GM21381 (cell line): ENCODE measurements at regions not wholly inside any gene's neighbourhood (a gene's known extent, or its start where the extent isn't known, plus 50 kb on each side); places are given as distances from the start of the nearest gene placed in this dataset.
A peak's percentile ranks its signal among the peaks of the same experiment; 100 is the strongest.
"Not testable (repeated sequence)": the region's sequence is repeated elsewhere in the genome, so short reads cannot be mapped to it uniquely, and the experiment has no call there.

Experiments
- ATAC-seq: cut with Tn5 transposase; IDR thresholded peaks from one replicate; pipeline ENCODE4 v1.9.1; 2021; ENCODE audit warnings: mild to moderate bottlenecking, moderate library complexity; ENCODE audit not compliant: unreplicated experiment

GRCh38 chr4:26229974-26230373 lies 90.8 kb upstream of the RBPJ start:
- no peak for ATAC-seq

- no peak for ATAC-seq
These were observed 87.5 kb upstream of the RBPJ start for GRCh38 chr4:26233350-26233749.

- ATAC-seq = no peak
These were observed 85.3 kb upstream of the RBPJ start for GRCh38 chr4:26235500-26235899.

- no peak for ATAC-seq
These were observed 82.9 kb upstream of the RBPJ start for GRCh38 chr4:26237916-26238315.

GRCh38 chr4:26238426-26238777 lies 82.4 kb upstream of the RBPJ start:
- ATAC-seq = no peak

- ATAC-seq = no peak
These were observed 81.8 kb upstream of the RBPJ start for GRCh38 chr4:26238778-26239679.

- no peak for ATAC-seq
These were observed 81.0 kb upstream of the RBPJ start for GRCh38 chr4:26239801-26240200.

- no peak for ATAC-seq
These were observed 79.6 kb upstream of the RBPJ start for GRCh38 chr4:26241179-26241578.

GRCh38 chr4:26242451-26242850 lies 78.4 kb upstream of the RBPJ start:
- ATAC-seq = no peak

GRCh38 chr4:26244138-26244537 lies 76.7 kb upstream of the RBPJ start:
- not testable (repeated sequence) for ATAC-seq

- ATAC-seq = no peak
These were observed 72.2 kb upstream of the RBPJ start for GRCh38 chr4:26248647-26249046.

GRCh38 chr4:26252349-26253025 lies 68.3 kb upstream of the RBPJ start:
- peak; percentile 64 for ATAC-seq

GRCh38 chr4:26253968-26254367 lies 66.8 kb upstream of the RBPJ start:
- ATAC-seq = no peak

- ATAC-seq = no peak
These were observed 64.8 kb upstream of the RBPJ start for GRCh38 chr4:26255989-26256388.

GRCh38 chr4:26257444-26257843 lies 63.4 kb upstream of the RBPJ start:
- ATAC-seq = not testable (repeated sequence)

GRCh38 chr4:26257850-26258249 lies 63.0 kb upstream of the RBPJ start:
- no peak for ATAC-seq

- ATAC-seq = no peak
These were observed 60.2 kb upstream of the RBPJ start for GRCh38 chr4:26260571-26260970.

- no peak for ATAC-seq
These were observed 59.4 kb upstream of the RBPJ start for GRCh38 chr4:26261405-26261804.

- no peak for ATAC-seq
These were observed 57.6 kb upstream of the RBPJ start for GRCh38 chr4:26263165-26263564.

GRCh38 chr4:26264109-26264508 lies 56.7 kb upstream of the RBPJ start:
- ATAC-seq = no peak

- no peak for ATAC-seq
These were observed 53.7 kb upstream of the RBPJ start for GRCh38 chr4:26267087-26267486.

GRCh38 chr4:26268246-26268645 lies 52.6 kb upstream of the RBPJ start:
- ATAC-seq = no peak
